H1 (cell line): ENCODE measurements at regions not wholly inside any gene's neighbourhood (a gene's known extent, or its start where the extent isn't known, plus 50 kb on each side); places are given as distances from the start of the nearest gene placed in this dataset.

Experiments used
- CTCF ChIA-PET: fragments of 300-600 bp; sonication (Branson Sonifier 250); formaldehyde crosslinking; loops from one replicate; lab custom pipeline; 2021; ENCODE audit not compliant: partially characterized antibody; lab: Charles Lee
- POLR2A ChIA-PET: fragments of 300-600 bp; sonication (Branson Sonifier 250); formaldehyde crosslinking; loops from one replicate; lab custom pipeline; 2021; ENCODE audit warnings: inconsistent platforms; ENCODE audit not compliant: partially characterized antibody; lab: Charles Lee
- DNase-seq, 2 experiments: peaks; one replicate each; pipeline versions ENCODE4 v3.0.0 to v3.0.0-alpha.2; 2010 to 2022; ENCODE audit warnings: low spot score in 2 of 2, low read depth in 1 of 2, mixed read lengths in 1 of 2
- FAIRE-seq: peaks from 2 replicates; lab custom pipeline; 2011; peaks lifted over from hg19 to GRCh38; lab: Jason Lieb, UNC
- H2AFZ ChIP-seq: 2 replicates; pipeline ENCODE4 v1.8.1; 2012; ENCODE audit warnings: low read length, inconsistent platforms
- H2AK5ac ChIP-seq: 2 replicates; pipeline ENCODE4 v1.6.1; 2013; ENCODE audit warnings: low read depth, low read length
- H2BK120ac ChIP-seq: replicated peaks from 2 replicates; pipeline ENCODE3; 2013; ENCODE audit warnings: low read depth, low read length, inconsistent platforms
- H2BK12ac ChIP-seq: 2 replicates; pipeline ENCODE4 v1.6.1; 2013; ENCODE audit warnings: low read depth, low read length
- H2BK15ac ChIP-seq: 2 replicates; pipeline ENCODE4 v1.6.1; 2013; ENCODE audit warnings: low read length
- H2BK20ac ChIP-seq: 2 replicates; pipeline ENCODE4 v1.6.1; 2013; ENCODE audit warnings: low read length
- H2BK5ac ChIP-seq: 2 replicates; pipeline ENCODE4 v1.6.1; 2013; ENCODE audit warnings: low read depth, low read length
- H3K14ac ChIP-seq: 2 replicates; pipeline ENCODE4 v1.6.1; 2013; ENCODE audit warnings: inconsistent platforms; ENCODE audit not compliant: insufficient read length
- H3K18ac ChIP-seq: 2 replicates; pipeline ENCODE4 v1.6.1; 2013; ENCODE audit warnings: low read length; ENCODE audit errors: extremely low read depth
- H3K23ac ChIP-seq: 2 replicates; pipeline ENCODE4 v1.6.1; 2013; ENCODE audit warnings: inconsistent platforms; ENCODE audit not compliant: insufficient read length
- H3K23me2 ChIP-seq: 2 replicates; pipeline ENCODE4 v1.6.1; 2013; ENCODE audit warnings: low read depth, low read length
- H3K27ac ChIP-seq: 2 replicates; pipeline ENCODE4 v1.6.1; 2011; ENCODE audit warnings: low read depth, low read length, inconsistent platforms
- H3K27me3 ChIP-seq, 4 experiments: replicated peaks in 1 of 4; 1 replicate in 1 of 4; 2 replicates in 3 of 4; pipeline versions ENCODE4 v1.6.1 to v1.8.1; 2011 to 2013; ENCODE audit warnings: low read length in 3 of 4, mild to moderate bottlenecking in 3 of 4, inconsistent platforms in 2 of 4, mixed read lengths in 2 of 4, moderate library complexity in 1 of 4; ENCODE audit not compliant: control insufficient read depth in 3 of 4, insufficient read depth in 3 of 4; ENCODE audit errors: extremely low read depth in 1 of 4
- H3K36me3 ChIP-seq, 4 experiments: 2 replicates each; pipeline versions ENCODE4 v1.6.1 to v1.8.1; 2011 to 2013; ENCODE audit warnings: mild to moderate bottlenecking in 4 of 4, low read length in 3 of 4, moderate library complexity in 2 of 4, control low read depth in 1 of 4, inconsistent platforms in 1 of 4; ENCODE audit not compliant: insufficient read depth in 4 of 4, control insufficient read depth in 2 of 4
- H3K4ac ChIP-seq: replicated peaks from 2 replicates; pipeline ENCODE3; 2013; ENCODE audit warnings: low read length, low read depth, mixed read lengths, inconsistent platforms; ENCODE audit not compliant: insufficient read length
- H3K4me1 ChIP-seq, 4 experiments: replicated peaks in 1 of 4; 1 replicate in 1 of 4; 2 replicates in 3 of 4; pipeline versions ENCODE4 v1.6.1 to v1.8.1; 2011 to 2013; ENCODE audit warnings: low read length in 3 of 4, inconsistent platforms in 2 of 4, mixed read lengths in 1 of 4; ENCODE audit not compliant: insufficient read depth in 4 of 4, control insufficient read depth in 3 of 4
- H3K4me2 ChIP-seq, 2 experiments: 2 replicates each; pipeline versions ENCODE4 v1.6.1 to v1.8.1; 2011 to 2013; ENCODE audit warnings: low read depth in 2 of 2, low read length in 2 of 2, control low read depth in 1 of 2, inconsistent platforms in 1 of 2, mild to moderate bottlenecking in 1 of 2; ENCODE audit not compliant: insufficient read depth in 1 of 2
- H3K4me3 ChIP-seq, 4 experiments: fragments of 200-600, 300-600 bp in 1 of 4; sonication (generic), shearing (Covaris generic), sonication (Bioruptor Twin) in 1 of 4; 2 replicates each; pipeline versions ENCODE4 v1.5.1 to v1.8.1; 2011 to 2016; ENCODE audit warnings: low read length in 4 of 4, low read depth in 3 of 4, control low read depth in 2 of 4, inconsistent platforms in 2 of 4, mild to moderate bottlenecking in 2 of 4, mixed read lengths in 1 of 4, moderate library complexity in 1 of 4; ENCODE audit not compliant: insufficient read depth in 2 of 4; ENCODE audit errors: extremely low read depth in 1 of 4
- H3K56ac ChIP-seq: replicated peaks from 2 replicates; pipeline ENCODE3; 2013; ENCODE audit warnings: low read depth, mild to moderate bottlenecking, mixed read lengths, low read length, inconsistent platforms; ENCODE audit not compliant: insufficient read length
- H3K79me1 ChIP-seq: 2 replicates; pipeline ENCODE4 v1.6.1; 2013; ENCODE audit warnings: low read depth, low read length, control low read depth
- H3K79me2 ChIP-seq, 2 experiments: 2 replicates each; pipeline versions ENCODE4 v1.6.1 to v1.8.1; 2012 to 2013; ENCODE audit warnings: low read length in 2 of 2, mild to moderate bottlenecking in 2 of 2, inconsistent platforms in 1 of 2; ENCODE audit not compliant: insufficient read depth in 2 of 2, control insufficient read depth in 1 of 2
- H3K9ac ChIP-seq, 4 experiments: replicated peaks in 1 of 4; 1 replicate in 1 of 4; 2 replicates in 3 of 4; pipeline versions ENCODE4 v1.6.1 to v1.8.1; 2011 to 2013; ENCODE audit warnings: low read depth in 3 of 4, low read length in 3 of 4, control low read depth in 2 of 4, mild to moderate bottlenecking in 2 of 4, moderate library complexity in 2 of 4, inconsistent platforms in 1 of 4; ENCODE audit errors: extremely low read depth in 1 of 4
- H3K9me3 ChIP-seq, 2 experiments: 2 replicates each; pipeline versions ENCODE4 v1.6.1 to v1.8.1; 2012 to 2013; ENCODE audit warnings: mild to moderate bottlenecking in 2 of 2, moderate library complexity in 2 of 2, control low read depth in 1 of 2, inconsistent platforms in 1 of 2, low read depth in 1 of 2, low read length in 1 of 2, mixed read lengths in 1 of 2; ENCODE audit not compliant: insufficient read depth in 2 of 2
- H4K20me1 ChIP-seq, 2 experiments: replicated peaks in 1 of 2; 2 replicates each; pipeline versions ENCODE3 to v1.8.1; 2011 to 2013; ENCODE audit warnings: inconsistent platforms in 2 of 2, low read length in 2 of 2, mild to moderate bottlenecking in 1 of 2; ENCODE audit not compliant: insufficient read depth in 2 of 2, control insufficient read depth in 1 of 2
- H4K5ac ChIP-seq: 2 replicates; pipeline ENCODE4 v1.6.1; 2013; ENCODE audit warnings: low read length, low read depth, mixed read lengths, inconsistent platforms; ENCODE audit not compliant: insufficient read length
- H4K8ac ChIP-seq: 2 replicates; pipeline ENCODE4 v1.8.0; 2013; ENCODE audit warnings: mild to moderate bottlenecking, moderate library complexity, low read length, inconsistent platforms; ENCODE audit not compliant: insufficient read depth; ENCODE audit errors: extremely low read depth
- H4K91ac ChIP-seq: replicated peaks from 2 replicates; pipeline ENCODE3; 2013; ENCODE audit warnings: low read length, mixed read lengths, inconsistent platforms; ENCODE audit not compliant: insufficient read length
- ATF3 ChIP-seq: IDR thresholded peaks from 2 replicates; pipeline ENCODE4 v1.6.1; 2011; ENCODE audit warnings: low read depth, mild to moderate bottlenecking, low read length; ENCODE audit not compliant: insufficient read depth
- CEBPB ChIP-seq: IDR thresholded peaks from 2 replicates; pipeline ENCODE4 v1.6.1; 2012; ENCODE audit warnings: low read depth, low read length
- RXRA ChIP-seq: IDR thresholded peaks from 2 replicates; pipeline ENCODE4 v1.6.1; 2011; ENCODE audit warnings: low read depth, mild to moderate bottlenecking, low read length, moderate library complexity; ENCODE audit not compliant: insufficient read depth
- SIN3A ChIP-seq, 2 experiments: IDR thresholded peaks in 1 of 2; conservative IDR thresholded peaks in 1 of 2; 2 replicates each; pipeline ENCODE4 v1.6.1; 2011 to 2012; ENCODE audit warnings: low read length in 2 of 2, improper control_type of control experiment in 1 of 2, low read depth in 1 of 2, mild to moderate bottlenecking in 1 of 2
- SP1 ChIP-seq: IDR thresholded peaks from 2 replicates; pipeline ENCODE4 v1.6.1; 2011; ENCODE audit warnings: low read depth, low read length
- TEAD4 ChIP-seq: IDR thresholded peaks from 2 replicates; pipeline ENCODE4 v1.6.1; 2012; ENCODE audit warnings: low read depth, low read length, inconsistent platforms, mixed read lengths
- WGBS, 2 experiments: shearing (Covaris generic) in 1 of 2; methylation state at CpG; one replicate each; pipeline versions ENCODE4 v1.1.6 to v1.1.7; 2013 to 2015; ENCODE audit warnings: low lambda C conversion rate in 2 of 2, mixed read lengths in 2 of 2, inconsistent platforms in 1 of 2, low coverage in 1 of 2, missing lambda C conversion rate in 1 of 2; ENCODE audit not compliant: insufficient replicate concordance in 2 of 2, insufficient coverage in 1 of 2, insufficient read length in 1 of 2; ENCODE audit errors: extremely low coverage in 1 of 2, missing lambda C conversion rate in 1 of 2; 5-methylcytosine and 5-hydroxymethylcytosine counted together

- H4K91ac ChIP-seq = no peak overlapping the region
- TF ChIP-seq SP1 (no peak), RXRA (no peak), TEAD4 (no peak), SIN3A (conservative IDR thresholded peaks at IDR 0.05 in 1 of 2, IDR thresholded peaks at IDR 0.05 in 1 of 2; ENCODE audit: low read depth in 1 of 2, low read length in 2 of 2) (no peak), ATF3 (no peak), CEBPB (no peak)
- FAIRE-seq (no peak), DNase-seq (no peak)
- no peak overlapping the region for H2BK5ac ChIP-seq
- no peak overlapping the region for H3K4me2 ChIP-seq
- no peak overlapping the region for H3K9ac ChIP-seq
- H3K79me1 ChIP-seq = no peaks in the 10 kb centered on the region
- no peaks in the 10 kb centered on the region for H3K36me3 ChIP-seq
- 93% methylated on average over 2 of the region's 2 CpGs; no CpG with 5 or more reads in 1 of the 2 experiments for WGBS, 2 experiments
- H3K9me3 ChIP-seq = no peaks in the 10 kb centered on the region
- no peaks in the 10 kb centered on the region for H3K27me3 ChIP-seq
- H3K4me3 ChIP-seq = no peak overlapping the region
- no peak overlapping the region for H3K4ac ChIP-seq
- H4K8ac ChIP-seq = no peak overlapping the region
- H2AFZ ChIP-seq = no peak overlapping the region
- no peak overlapping the region for H2BK12ac ChIP-seq
- no peaks in the 10 kb centered on the region for H4K20me1 ChIP-seq
- no peak overlapping the region for H3K27ac ChIP-seq
- no peak overlapping the region for H2BK120ac ChIP-seq
- H4K5ac ChIP-seq = no peak overlapping the region
- no peaks in the 10 kb centered on the region for H3K23me2 ChIP-seq
- no peak overlapping the region for H2BK20ac ChIP-seq
- no peaks in the 10 kb centered on the region; a peak in 1 of 7 replicates for H3K4me1 ChIP-seq
- H3K14ac ChIP-seq = no peak overlapping the region
- POLR2A ChIA-PET = no interaction called here
- no peaks in the 10 kb centered on the region for H3K79me2 ChIP-seq
- H2BK15ac ChIP-seq = no peak overlapping the region
- no peak overlapping the region for H3K18ac ChIP-seq
- H2AK5ac ChIP-seq = no peak overlapping the region
- no peak overlapping the region for H3K56ac ChIP-seq
- CTCF ChIA-PET = no interaction called here
- no peak overlapping the region for H3K23ac ChIP-seq
These were observed 132.1 kb upstream of the MTAP start for GRCh38 chr9:21670374-21670773.
